ENCODE measurements at regions not wholly inside any gene's neighbourhood (a gene's known extent, or its start where the extent isn't known, plus 50 kb on each side); places are given as distances from the start of the nearest gene placed in this dataset.

DNA sequence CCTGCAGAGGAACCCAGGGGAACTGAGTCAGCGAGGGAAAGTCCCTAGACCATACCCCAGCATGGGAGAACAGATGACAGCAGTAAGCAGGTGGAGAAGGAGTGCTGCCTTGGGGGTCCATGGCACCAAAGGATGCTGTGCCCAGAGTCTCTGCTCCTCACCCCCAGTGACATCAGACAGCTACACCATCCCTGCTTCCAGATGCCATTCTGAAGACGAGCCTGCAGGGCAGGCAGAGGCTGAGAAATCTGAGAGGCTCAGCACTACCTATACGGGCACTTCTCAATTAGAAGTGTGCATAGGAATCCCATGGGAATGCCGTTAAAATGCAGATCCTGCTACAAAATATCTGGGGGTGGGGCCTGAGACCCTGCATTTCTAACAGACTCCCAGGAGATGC lies 211.3 kb upstream of the NSMCE3 start:
- DNase-seq, result no peak

GRCh38 chr15:29480278-29480677 lies 210.7 kb upstream of the NSMCE3 start:
- DNase-seq, result no peak

DNA sequence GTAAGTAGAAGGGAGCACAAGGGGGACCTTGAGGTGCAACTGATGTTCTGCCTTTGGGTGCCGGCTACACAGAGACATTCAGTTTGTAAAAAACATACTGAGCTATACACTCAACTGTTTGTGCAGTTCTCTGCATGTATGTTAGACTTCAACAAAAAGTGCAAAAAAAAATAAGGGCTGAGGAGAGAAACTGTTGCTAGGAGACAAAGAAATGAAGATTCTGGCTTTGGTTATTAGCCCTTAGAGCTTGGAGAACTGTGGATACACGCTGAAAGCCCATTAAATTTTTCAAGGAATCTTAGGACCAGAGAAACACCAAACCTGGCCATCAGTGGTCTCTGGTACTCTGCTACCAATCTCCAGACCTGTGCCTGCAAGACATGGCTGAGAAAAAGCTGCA lies 207.6 kb upstream of the NSMCE3 start:
- no peak for DNase-seq

DNA sequence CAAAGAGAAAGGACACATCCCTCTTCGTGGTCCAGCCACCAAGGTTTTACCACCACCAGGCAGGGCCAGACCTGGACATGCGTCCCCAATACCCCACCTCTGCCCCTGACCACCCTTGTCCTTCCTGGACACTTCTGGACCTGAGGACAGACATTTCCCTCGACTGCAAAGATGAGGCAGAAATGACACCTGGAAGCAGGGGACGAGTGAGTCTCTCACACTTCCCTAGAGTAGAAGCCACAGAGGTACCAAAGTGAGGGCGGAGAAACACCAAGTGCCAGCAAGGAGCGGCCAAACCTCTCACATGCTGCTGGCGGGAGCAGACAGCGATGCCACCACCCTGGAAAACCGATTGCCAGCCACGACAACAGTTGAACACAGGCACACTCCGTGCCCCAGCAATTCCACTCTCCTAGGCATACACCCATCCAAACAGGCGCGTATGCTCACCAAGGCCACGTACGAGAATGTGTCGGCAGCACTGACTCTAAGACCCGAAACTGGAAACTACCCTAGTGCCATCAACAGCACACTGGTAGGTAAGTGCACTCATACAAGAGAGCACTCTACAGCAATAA lies 207.0 kb upstream of the NSMCE3 start:
- DNase-seq, result no peak

GRCh38 chr15:29475096-29475495 lies 205.5 kb upstream of the NSMCE3 start:
- DNase-seq, result no peak

DNA sequence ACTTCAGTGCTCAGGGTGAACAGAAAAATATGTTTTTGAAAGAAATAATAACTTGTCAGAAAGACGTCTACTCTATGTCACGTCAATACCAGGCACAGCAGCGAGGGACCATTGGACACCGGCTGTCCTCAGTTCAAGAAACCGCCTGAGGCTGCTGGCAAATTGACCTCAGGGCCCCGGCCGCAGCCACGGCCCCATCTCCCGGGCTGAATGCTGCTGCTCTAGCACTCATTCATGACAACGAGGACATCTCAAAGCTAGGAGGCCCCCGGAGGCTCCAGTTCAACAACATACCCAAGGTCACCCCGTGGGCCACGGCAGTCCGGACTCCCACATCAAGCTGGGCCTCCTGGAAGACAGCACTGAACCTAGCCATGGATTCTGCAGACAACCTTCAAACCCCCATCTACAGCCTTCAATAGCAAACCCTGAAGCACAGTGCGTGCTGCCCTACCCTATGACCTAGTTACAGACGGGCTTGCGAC lies 204.0 kb upstream of the NSMCE3 start:
- DNase-seq, result no peak

DNA sequence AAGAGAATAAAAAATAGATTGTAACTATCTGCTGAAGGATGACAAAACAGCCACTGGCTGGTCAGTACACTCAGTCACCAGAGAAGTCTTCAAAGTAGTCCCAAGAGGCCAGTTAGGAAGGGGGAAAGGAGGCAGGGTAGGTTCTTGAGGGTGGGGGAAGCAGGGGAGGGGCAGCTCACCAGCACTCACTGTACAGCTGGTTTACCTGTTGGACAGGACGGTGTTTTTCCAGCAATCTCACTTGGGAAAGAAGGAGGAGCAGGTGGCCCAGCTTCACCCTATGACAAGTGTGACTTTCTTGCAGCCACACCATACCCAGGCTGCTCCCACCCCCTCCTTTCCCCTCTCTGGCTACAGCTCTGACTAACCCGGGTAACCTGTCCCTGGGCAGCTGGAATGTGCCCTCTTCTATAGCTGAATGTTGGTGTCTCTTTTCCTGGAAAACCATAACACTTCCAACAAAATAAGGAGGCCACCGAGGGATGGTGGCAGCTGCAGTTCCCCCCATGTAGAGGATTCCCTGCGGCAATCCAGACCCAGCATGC lies 203.4 kb upstream of the NSMCE3 start:
- DNase-seq, result no peak

DNA sequence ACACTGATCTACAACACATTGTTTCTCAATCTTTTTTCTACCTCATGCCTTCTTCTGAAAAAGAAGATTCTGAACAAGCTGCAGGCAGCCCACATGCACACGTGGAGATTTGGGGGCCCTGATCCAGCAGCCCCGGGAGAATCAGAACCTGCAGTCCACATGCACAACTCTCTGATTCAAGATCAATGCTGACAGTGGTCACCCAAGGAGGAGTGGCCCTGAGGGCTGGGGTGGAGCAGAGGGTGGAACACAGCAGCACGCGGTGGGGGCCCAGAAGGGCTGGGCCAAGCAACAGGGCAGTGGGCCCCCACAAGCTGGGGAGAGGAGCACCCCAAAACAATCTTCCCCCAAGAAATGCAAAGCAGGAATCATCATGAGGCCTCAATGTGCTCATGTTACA lies 202.1 kb upstream of the NSMCE3 start:
- no peak for DNase-seq

DNA sequence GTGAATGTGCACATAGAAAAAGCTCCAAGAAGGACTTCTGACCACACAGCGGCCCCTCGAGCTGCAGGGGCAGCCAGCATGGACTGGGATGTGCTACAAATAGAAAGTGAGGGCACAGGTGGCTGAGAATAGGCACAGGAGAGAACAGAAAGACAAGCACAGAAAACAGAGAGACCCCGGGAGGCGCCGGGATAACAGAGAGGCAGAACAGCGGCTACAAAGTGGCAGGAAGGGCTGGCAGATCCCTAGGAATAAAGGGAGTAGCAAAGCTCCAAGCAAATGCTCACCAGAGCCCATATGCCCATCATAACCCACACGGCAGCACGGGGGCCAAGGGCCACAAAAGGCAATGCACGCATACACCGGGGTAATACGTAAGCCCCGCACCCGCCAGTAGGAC lies 201.7 kb upstream of the NSMCE3 start:
- DNase-seq, result no peak

DNA sequence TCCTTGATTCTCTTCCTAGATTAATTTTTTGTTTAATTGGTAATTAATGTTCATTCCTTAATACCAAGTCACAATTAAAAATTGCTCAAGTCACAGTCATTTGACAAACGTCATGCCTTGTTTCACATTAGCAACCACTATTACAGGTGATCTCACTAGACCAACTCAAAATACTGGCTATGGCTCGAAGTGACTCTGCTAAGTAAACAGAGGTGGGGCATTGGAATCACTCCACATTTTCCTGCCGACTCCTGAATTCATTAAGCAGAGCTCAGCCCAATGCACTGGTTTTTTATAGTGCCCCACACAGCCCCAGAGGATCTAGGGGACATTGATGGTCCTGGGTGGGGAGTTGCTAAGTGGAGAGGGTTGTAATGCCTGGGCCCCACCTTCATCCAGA lies 201.2 kb upstream of the NSMCE3 start:
- no peak for DNase-seq

- no peak for DNase-seq
Observed at GRCh38 chr15:29470311-29470710, 200.7 kb upstream of the NSMCE3 start.

- DNase-seq, result no peak
Observed at GRCh38 chr15:29468899-29469298, 199.3 kb upstream of the NSMCE3 start.

- no peak for DNase-seq
Observed at GRCh38 chr15:29467091-29467490, 197.5 kb upstream of the NSMCE3 start.

GRCh38 chr15:29466292-29466691 lies 196.7 kb upstream of the NSMCE3 start:
- DNase-seq, result no peak

DNA sequence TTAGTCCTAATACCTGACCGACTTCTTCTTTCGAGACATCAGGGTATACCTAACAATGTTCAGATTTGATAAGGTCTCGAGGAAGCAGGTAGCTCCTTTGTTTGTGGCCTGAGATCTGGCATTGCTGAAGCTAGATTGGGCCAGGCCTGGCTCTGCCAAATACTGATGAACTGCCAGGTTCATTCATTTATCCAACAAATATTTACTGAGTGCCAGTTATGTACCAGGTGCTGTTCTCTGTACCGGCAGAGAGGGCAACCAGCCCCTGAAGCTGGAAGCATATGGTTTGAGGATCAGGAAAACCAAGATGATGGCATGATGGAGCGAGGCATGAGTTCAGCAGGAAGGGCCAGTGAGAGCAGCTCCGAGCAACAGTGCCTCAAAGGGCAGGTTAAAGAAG lies 196.2 kb upstream of the NSMCE3 start:
- no peak for DNase-seq

DNA sequence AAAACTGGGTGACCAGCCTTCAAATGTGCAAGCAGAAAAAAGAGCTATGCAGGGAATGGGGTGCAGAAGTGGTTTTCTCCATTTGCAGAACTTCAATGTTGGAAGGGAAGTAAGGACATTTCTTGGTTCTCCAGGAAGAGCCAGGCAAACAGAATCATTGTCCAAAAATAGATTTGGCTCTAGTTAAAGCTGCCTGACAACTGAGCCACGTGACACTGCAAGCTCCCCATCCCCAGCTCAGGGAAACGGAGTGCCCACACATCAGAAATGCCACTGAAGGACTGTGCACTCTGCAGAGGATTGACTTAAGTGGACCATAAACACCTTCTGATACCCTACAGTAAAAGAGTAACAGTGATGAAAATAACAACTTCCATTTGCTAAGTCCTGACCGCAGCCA lies 195.6 kb upstream of the NSMCE3 start:
- no peak for DNase-seq

- DNase-seq, result no peak
Observed at GRCh38 chr15:29461877-29462276, 192.3 kb upstream of the NSMCE3 start.

- no peak for DNase-seq
Observed at GRCh38 chr15:29458361-29458760, 188.7 kb upstream of the NSMCE3 start.

DNA sequence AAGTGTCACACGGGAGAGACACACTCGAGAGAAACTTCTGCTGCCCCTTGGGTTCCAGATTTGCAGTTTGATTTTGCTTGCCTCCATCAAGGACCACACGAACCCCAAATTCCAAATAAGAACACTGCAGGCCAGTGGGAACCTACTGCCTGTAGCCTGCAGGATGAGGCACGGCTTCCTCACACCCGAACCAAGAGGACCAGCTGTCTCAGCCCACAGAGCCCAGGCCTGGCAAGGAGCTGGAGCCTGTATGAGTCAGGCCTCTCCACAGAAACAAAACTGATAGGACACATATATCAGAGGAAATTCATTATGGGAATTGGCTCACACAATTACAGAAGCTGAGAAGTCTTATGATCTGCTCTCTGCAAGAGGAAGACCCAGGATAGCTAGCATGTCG lies 188.1 kb upstream of the NSMCE3 start:
- DNase-seq, result no peak

GRCh38 chr15:29456964-29457363 lies 187.3 kb upstream of the NSMCE3 start:
- no peak for DNase-seq

GRCh38 chr15:29456255-29456654 lies 186.6 kb upstream of the NSMCE3 start:
- no peak for DNase-seq

- no peak for DNase-seq
Observed at GRCh38 chr15:29455530-29455929, 185.9 kb upstream of the NSMCE3 start.

DNA sequence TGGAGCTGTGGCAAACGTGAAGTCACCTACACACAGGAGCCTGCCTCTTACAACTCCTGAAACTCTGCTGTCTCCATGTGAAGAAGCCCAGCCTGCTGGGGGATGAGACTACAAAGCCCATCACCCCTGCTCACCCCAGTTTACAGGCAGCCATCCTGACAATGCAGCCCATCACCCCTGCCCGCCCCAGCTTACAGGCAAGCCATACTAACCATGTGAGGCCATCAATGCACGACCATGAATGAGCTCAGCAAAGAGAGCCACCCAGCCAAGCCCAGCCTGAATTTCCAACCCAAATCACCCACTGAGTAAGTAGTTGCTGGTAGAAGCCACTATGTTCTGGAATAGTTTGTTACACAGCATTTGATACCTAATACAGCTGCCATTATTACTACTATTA lies 185.4 kb upstream of the NSMCE3 start:
- DNase-seq, result no peak

DNA sequence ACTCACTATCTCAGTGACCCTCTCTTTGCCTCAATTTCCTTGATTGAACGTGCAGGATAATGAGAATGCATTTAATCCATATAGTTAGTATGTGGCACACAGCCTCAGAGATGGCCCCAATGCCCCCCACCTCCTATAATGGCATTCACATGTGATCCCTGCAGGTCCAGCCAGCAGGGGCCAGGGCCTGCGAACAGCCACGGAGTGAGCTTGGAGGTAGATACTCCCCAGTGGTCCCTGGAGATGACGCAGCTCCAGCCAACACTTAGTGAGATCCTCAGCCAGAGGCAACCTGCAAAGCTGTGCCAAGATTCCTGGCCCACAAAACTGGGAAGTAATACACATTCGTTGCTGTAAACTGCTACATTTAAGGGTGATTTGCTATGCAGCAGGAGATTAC lies 184.9 kb upstream of the NSMCE3 start:
- DNase-seq, result no peak

Measured in amniotic stem cell (primary cell).